ENCODE measurements at regions not wholly inside any gene's neighbourhood (a gene's known extent, or its start where the extent isn't known, plus 50 kb on each side); places are given as distances from the start of the nearest gene placed in this dataset.

GRCh38 chr1:29931477-29932175, 695.3 kb downstream of the PTPRU start:
- H4K20me1 ChIP-seq (ENCODE audit: control insufficient read depth, insufficient read depth, low read depth, low read length) = no peaks in the 10 kb centered on the region
- no peaks in the 10 kb centered on the region for H3F3A ChIP-seq (ENCODE audit: control insufficient read depth, insufficient read depth)
- no peaks in the 10 kb centered on the region for H3K4me1 ChIP-seq (ENCODE audit: control insufficient read depth, low read length)
- no peaks in the 10 kb centered on the region for H3K9me2 ChIP-seq (replicated peaks; ENCODE audit: control insufficient read depth, low read length)
- TF ChIP-seq EZH2phosphoT487 (IDR thresholded peaks at IDR 0.05; ENCODE audit: borderline replicate concordance, low read length) (no peak), CTCF (IDR thresholded peaks at IDR 0.05; ENCODE audit: low read depth, low read length, poor library complexity, severe bottlenecking) (no peak)
- H3K9me3 ChIP-seq (ENCODE audit: control insufficient read depth, insufficient read depth, low read length) = no peaks in the 10 kb centered on the region
- H3K27ac ChIP-seq (ENCODE audit: low read depth, low read length) = no peak overlapping the region
- no peak overlapping the region for H3K4me3 ChIP-seq (ENCODE audit: low read length)
- no peaks in the 10 kb centered on the region for H3K36me3 ChIP-seq (ENCODE audit: control insufficient read depth, low read length)
- H3K79me2 ChIP-seq (ENCODE audit: control insufficient read depth, low read length) = no peaks in the 10 kb centered on the region
- peaks cover 5% of the 10 kb centered on the region; the same call in 1 of the 2 replicates for H3K27me3 ChIP-seq (ENCODE audit: control insufficient read depth, low read length)
- no peak overlapping the region for H3K4me2 ChIP-seq (ENCODE audit: low read length)

DNA sequence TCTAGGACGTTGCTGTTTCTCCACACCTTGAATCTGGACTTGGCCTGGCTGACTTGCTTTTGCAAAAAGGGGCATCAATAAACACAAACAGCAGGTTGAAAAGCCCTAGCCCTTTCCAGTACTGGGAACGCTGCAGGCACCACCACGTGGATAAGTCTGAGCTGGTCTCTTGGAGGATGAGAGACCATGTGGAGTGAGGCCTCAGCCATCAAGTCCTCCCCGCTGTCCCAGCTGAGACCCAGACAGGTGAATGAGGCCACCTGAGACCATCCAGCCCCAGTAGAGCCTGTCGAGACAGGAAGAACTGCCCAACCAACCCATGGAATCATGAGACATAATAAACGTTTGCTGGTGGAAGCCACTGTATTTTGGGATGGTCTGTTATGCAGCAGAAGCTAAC, 688.7 kb downstream of the PTPRU start:
- Histone ChIP-seq H3K4me3 (ENCODE audit: low read length) (no peak overlapping the region), H3K4me2 (ENCODE audit: low read length) (no peak overlapping the region), H3K36me3 (ENCODE audit: control insufficient read depth, low read length) (no peaks in the 10 kb centered on the region), H4K20me1 (ENCODE audit: control insufficient read depth, insufficient read depth, low read depth, low read length) (no peaks in the 10 kb centered on the region), H3K27me3 (ENCODE audit: control insufficient read depth, low read length) (peaks cover 3% of the 10 kb centered on the region; the same call in 1 of the 2 replicates), H3K9me2 (replicated peaks; ENCODE audit: control insufficient read depth, low read length) (no peaks in the 10 kb centered on the region), H3K9me3 (ENCODE audit: control insufficient read depth, insufficient read depth, low read length) (no peaks in the 10 kb centered on the region), H3K27ac (ENCODE audit: low read depth, low read length) (no peak overlapping the region), H3K4me1 (ENCODE audit: control insufficient read depth, low read length) (no peaks in the 10 kb centered on the region), H3F3A (ENCODE audit: control insufficient read depth, insufficient read depth) (no peaks in the 10 kb centered on the region), H3K79me2 (ENCODE audit: control insufficient read depth, low read length) (no peaks in the 10 kb centered on the region)
- no peak for TF ChIP-seq CTCF (IDR thresholded peaks at IDR 0.05; ENCODE audit: low read depth, low read length, poor library complexity, severe bottlenecking)
- no peak for TF ChIP-seq EZH2phosphoT487 (IDR thresholded peaks at IDR 0.05; ENCODE audit: borderline replicate concordance, low read length)

DNA sequence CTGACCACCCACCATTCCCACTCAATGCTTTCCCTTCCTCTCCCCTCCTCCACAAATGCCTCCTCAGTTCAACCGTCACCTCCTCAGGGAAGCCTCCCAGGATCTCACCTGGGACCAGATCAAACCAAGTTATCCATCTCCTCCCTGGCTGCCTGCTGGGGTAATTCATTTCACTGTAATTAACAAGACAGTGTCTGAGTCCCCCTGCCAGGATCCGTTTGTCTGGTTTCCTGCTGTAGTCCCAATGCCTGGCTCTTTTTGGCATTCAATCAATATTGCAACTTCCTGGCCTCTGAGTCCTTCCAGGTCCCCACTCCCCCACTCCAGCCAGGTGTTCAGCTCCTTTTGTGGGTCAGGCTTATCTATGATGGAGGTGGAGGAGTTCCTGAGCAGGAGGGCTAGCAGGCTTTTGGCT, 687.7 kb downstream of the PTPRU start:
- Histone ChIP-seq H3K4me3 (ENCODE audit: low read length) (no peak overlapping the region), H3K4me1 (ENCODE audit: control insufficient read depth, low read length) (no peaks in the 10 kb centered on the region), H4K20me1 (ENCODE audit: control insufficient read depth, insufficient read depth, low read depth, low read length) (no peaks in the 10 kb centered on the region), H3K36me3 (ENCODE audit: control insufficient read depth, low read length) (no peaks in the 10 kb centered on the region), H3K9me2 (replicated peaks; ENCODE audit: control insufficient read depth, low read length) (no peaks in the 10 kb centered on the region), H3F3A (ENCODE audit: control insufficient read depth, insufficient read depth) (no peaks in the 10 kb centered on the region), H3K27me3 (ENCODE audit: control insufficient read depth, low read length) (no peaks in the 10 kb centered on the region), H3K4me2 (ENCODE audit: low read length) (no peak overlapping the region), H3K27ac (ENCODE audit: low read depth, low read length) (no peak overlapping the region), H3K9me3 (ENCODE audit: control insufficient read depth, insufficient read depth, low read length) (no peaks in the 10 kb centered on the region), H3K79me2 (ENCODE audit: control insufficient read depth, low read length) (no peaks in the 10 kb centered on the region)
- TF ChIP-seq EZH2phosphoT487 (IDR thresholded peaks at IDR 0.05; ENCODE audit: borderline replicate concordance, low read length) = no peak
- TF ChIP-seq CTCF (IDR thresholded peaks at IDR 0.05; ENCODE audit: low read depth, low read length, poor library complexity, severe bottlenecking) = no peak
